Stomach smooth muscle (tissue), 2 donors: ENCODE measurements at regions not wholly inside any gene's neighbourhood (a gene's known extent, or its start where the extent isn't known, plus 50 kb on each side); places are given as distances from the start of the nearest gene placed in this dataset.

Source experiments
- H3K27ac ChIP-seq: one replicate; pipeline ENCODE4 v1.7.0; 2013; ENCODE audit warnings: mild to moderate bottlenecking, low read length, inconsistent platforms
- H3K27me3 ChIP-seq, 2 donors: one replicate each; pipeline ENCODE4 v1.7.0; 2013; ENCODE audit warnings: low read length in 2 of 2; ENCODE audit not compliant: insufficient read depth in 2 of 2, control insufficient read depth in 1 of 2
- H3K36me3 ChIP-seq, 2 donors: one replicate each; pipeline ENCODE4 v1.7.0; 2013; ENCODE audit warnings: low read length in 2 of 2; ENCODE audit not compliant: control insufficient read depth in 2 of 2, insufficient read depth in 2 of 2
- H3K4me1 ChIP-seq: one replicate; pipeline ENCODE4 v1.7.0; 2013; ENCODE audit warnings: low read length; ENCODE audit not compliant: control insufficient read depth, insufficient read depth
- H3K4me3 ChIP-seq, 2 donors: one replicate each; pipeline ENCODE4 v1.7.0; 2013; ENCODE audit warnings: low read length in 2 of 2
- H3K9ac ChIP-seq, 2 donors: one replicate each; pipeline ENCODE4 v1.7.0; 2013; ENCODE audit warnings: low read length in 2 of 2, mild to moderate bottlenecking in 1 of 2
- H3K9me3 ChIP-seq, 2 donors: one replicate each; pipeline ENCODE4 v1.7.0; 2013; ENCODE audit warnings: low read length in 2 of 2; ENCODE audit not compliant: control insufficient read depth in 2 of 2
- donor health status: healthy.
- donor health status: Pancreatic carcinoma.

GRCh38 chr1:5564578-5565257, 427.5 kb downstream of the NPHP4 start:
- H3K27me3 ChIP-seq = peaks cover 0 to 7% of the 10 kb centered on the region in 2 donors
- no peaks in the 10 kb centered on the region for H3K36me3 ChIP-seq
- H3K9ac ChIP-seq = no peak overlapping the region
- H3K27ac ChIP-seq = no peak overlapping the region
- peaks cover 0 to 4% of the 10 kb centered on the region in 2 donors for H3K9me3 ChIP-seq
- no peaks in the 10 kb centered on the region for H3K4me1 ChIP-seq
- no peak overlapping the region for H3K4me3 ChIP-seq

DNA sequence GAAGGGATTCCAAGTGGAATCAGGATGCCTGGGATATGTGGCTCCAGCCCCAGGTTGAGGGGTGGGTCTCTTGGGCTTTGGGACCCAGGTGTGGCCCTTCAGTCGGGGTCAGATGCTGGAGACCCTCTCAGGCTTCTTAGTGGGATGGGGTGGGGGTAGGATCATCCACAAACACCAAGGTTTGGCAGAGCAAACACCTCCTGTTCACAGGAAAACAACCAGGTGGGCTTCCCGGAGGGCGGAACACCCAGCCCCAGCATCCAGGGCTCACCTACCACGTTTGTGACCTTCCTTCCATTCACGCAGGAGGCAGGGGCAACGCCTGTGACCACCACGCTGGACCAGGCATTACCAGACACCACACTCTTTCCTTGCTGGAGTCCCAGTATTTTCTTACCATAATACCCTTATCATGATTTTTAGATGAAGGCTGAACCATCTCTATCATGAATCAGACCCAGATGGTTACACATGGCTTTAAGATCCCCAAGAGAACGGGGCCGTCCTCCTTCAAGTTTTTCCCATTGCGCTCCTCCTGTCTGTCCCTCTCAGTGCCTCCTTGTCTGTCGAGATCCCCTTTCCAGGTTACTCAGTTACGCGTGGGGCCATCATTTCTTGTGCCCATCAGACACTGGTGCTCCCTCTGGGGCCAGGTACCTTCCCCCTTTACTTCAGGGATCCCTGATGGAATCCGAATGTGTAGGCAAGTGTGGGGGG, 428.2 kb downstream of the NPHP4 start:
- Histone ChIP-seq H3K27ac (no peak overlapping the region), H3K27me3 (peaks cover 0 to 7% of the 10 kb centered on the region in 2 donors), H3K36me3 (no peaks in the 10 kb centered on the region), H3K4me1 (no peaks in the 10 kb centered on the region), H3K4me3 (no peak overlapping the region), H3K9ac (no peak overlapping the region), H3K9me3 (peaks cover 0 to 4% of the 10 kb centered on the region in 2 donors)

DNA sequence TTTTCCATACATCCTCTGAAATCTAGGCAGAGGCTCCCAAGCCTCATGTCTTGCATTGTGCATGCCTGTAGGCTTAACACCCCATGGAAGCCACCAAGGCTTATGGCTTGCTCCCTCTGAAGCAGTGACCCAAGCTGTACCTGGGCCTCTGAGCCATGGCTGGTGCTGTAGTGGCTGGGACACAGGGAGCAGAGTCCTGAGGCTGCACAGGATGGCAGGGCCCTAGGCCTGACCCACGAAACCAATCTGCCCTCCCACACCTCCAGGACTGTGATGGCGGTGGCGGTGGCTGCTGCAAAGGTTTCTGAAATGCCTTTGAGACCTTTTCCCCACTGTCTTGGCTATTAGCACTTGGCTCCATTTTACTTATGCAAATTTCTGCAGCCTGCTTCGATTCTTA, 429.5 kb downstream of the NPHP4 start:
- H3K9me3 ChIP-seq = peaks cover 6 to 10% of the 10 kb centered on the region in 2 donors
- no peaks in the 10 kb centered on the region for H3K4me1 ChIP-seq
- H3K27ac ChIP-seq = no peak overlapping the region
- H3K9ac ChIP-seq = no peak overlapping the region
- no peak overlapping the region for H3K4me3 ChIP-seq
- no peaks in the 10 kb centered on the region for H3K36me3 ChIP-seq
- H3K27me3 ChIP-seq = peaks cover 0 to 7% of the 10 kb centered on the region in 2 donors

GRCh38 chr1:5562331-5562730, 429.9 kb downstream of the NPHP4 start:
- Histone ChIP-seq H3K27me3 (peaks cover 0 to 7% of the 10 kb centered on the region in 2 donors), H3K9me3 (peaks cover 6 to 10% of the 10 kb centered on the region in 2 donors)

DNA sequence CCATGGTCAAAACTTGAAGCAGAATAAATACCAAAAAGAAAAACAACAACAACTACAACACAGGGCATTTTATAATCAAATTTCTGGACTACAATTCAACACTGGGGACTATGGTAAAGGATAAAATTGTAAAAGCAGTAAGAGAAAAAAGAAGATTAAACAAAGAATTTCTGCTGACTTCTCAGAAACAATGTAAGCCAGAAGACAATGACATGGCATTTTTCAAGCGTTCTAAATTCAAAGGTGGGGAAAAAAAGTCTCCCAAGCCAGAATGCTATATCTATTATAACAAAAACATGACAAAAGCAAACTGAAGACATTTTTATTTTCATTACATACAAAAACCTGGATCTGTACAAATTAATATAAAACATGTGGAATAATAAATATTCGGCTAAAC, 433.1 kb downstream of the NPHP4 start:
- H3K27me3 ChIP-seq = peaks cover 0 to 2% of the 10 kb centered on the region in 2 donors
- peaks cover 8 to 10% of the 10 kb centered on the region in 2 donors for H3K9me3 ChIP-seq
- H3K4me3 ChIP-seq = no peak overlapping the region
- no peaks in the 10 kb centered on the region for H3K36me3 ChIP-seq
- no peaks in the 10 kb centered on the region for H3K4me1 ChIP-seq
- no peak overlapping the region for H3K27ac ChIP-seq
- H3K9ac ChIP-seq = no peak overlapping the region

More at GRCh38 chr1:5562331-5562730, 429.9 kb downstream of the NPHP4 start:
- no peaks in the 10 kb centered on the region for H3K4me1 ChIP-seq
- no peak overlapping the region for H3K9ac ChIP-seq
- H3K27ac ChIP-seq = no peak overlapping the region
- no peak overlapping the region for H3K4me3 ChIP-seq
- no peaks in the 10 kb centered on the region for H3K36me3 ChIP-seq

GRCh38 chr1:5555853-5556252, 436.4 kb downstream of the NPHP4 start:
- Histone ChIP-seq H3K27me3 (peaks cover 4 to 5% of the 10 kb centered on the region in 2 donors), H3K9me3 (peaks cover 6 to 8% of the 10 kb centered on the region in 2 donors), H3K4me1 (no peaks in the 10 kb centered on the region), H3K27ac (no peak overlapping the region), H3K4me3 (no peak overlapping the region), H3K36me3 (no peaks in the 10 kb centered on the region), H3K9ac (no peak overlapping the region)

- H3K4me1 ChIP-seq = no peaks in the 10 kb centered on the region
- H3K4me3 ChIP-seq = no peak overlapping the region
- H3K9ac ChIP-seq = no peak overlapping the region
- no peak overlapping the region for H3K27ac ChIP-seq
- peaks cover 5% of the 10 kb centered on the region in 2 donors for H3K27me3 ChIP-seq
- no peaks in the 10 kb centered on the region for H3K36me3 ChIP-seq
- H3K9me3 ChIP-seq = peaks cover 6 to 8% of the 10 kb centered on the region in 2 donors
Measured at GRCh38 chr1:5554784-5555183, 437.4 kb downstream of the NPHP4 start.

DNA sequence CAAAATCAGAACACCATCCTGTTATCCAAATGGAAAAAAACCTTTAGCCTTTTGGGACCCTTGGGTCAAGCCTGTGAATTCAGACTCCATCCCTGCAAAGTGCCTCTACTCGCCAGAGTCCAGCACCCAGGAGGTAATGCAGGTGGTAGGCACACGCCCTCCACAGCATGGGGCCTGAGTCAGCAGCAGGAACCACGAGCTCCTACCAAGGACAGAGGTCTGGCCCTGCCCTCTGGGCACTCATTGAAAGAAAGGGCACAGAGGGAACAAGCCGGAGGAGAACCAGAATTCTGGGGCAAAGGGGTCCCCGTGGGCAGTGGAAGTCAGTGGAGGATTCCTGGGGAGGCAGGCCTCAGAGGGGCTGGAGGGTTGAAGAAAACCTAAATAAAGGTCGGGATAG, 438.1 kb downstream of the NPHP4 start:
- peaks cover 6 to 8% of the 10 kb centered on the region in 2 donors for H3K9me3 ChIP-seq
- no peak overlapping the region for H3K9ac ChIP-seq
- H3K27ac ChIP-seq = no peak overlapping the region
- no peaks in the 10 kb centered on the region for H3K36me3 ChIP-seq
- no peak overlapping the region for H3K4me3 ChIP-seq
- no peaks in the 10 kb centered on the region for H3K4me1 ChIP-seq
- H3K27me3 ChIP-seq = peaks cover 5% of the 10 kb centered on the region in 2 donors

GRCh38 chr1:5552787-5553484, 439.3 kb downstream of the NPHP4 start:
- no peaks in the 10 kb centered on the region for H3K36me3 ChIP-seq
- H3K27me3 ChIP-seq = peaks cover 5% of the 10 kb centered on the region in 2 donors
- no peak overlapping the region for H3K4me3 ChIP-seq
- no peak overlapping the region for H3K27ac ChIP-seq
- no peaks in the 10 kb centered on the region for H3K4me1 ChIP-seq
- H3K9ac ChIP-seq = no peak overlapping the region
- peaks cover under 1 to 3% of the 10 kb centered on the region in 2 donors for H3K9me3 ChIP-seq

- Histone ChIP-seq H3K27ac (no peak overlapping the region), H3K36me3 (no peaks in the 10 kb centered on the region), H3K9me3 (no peaks in the 10 kb centered on the region), H3K4me1 (no peaks in the 10 kb centered on the region), H3K4me3 (no peak overlapping the region), H3K9ac (no peak overlapping the region), H3K27me3 (peaks cover 5% of the 10 kb centered on the region in 2 donors)
Measured at GRCh38 chr1:5551274-5551975, 440.8 kb downstream of the NPHP4 start.
